Astrocyte (in vitro differentiated cells and primary cell): ENCODE measurements at regions not wholly inside any gene's neighbourhood (a gene's known extent, or its start where the extent isn't known, plus 50 kb on each side); places are given as distances from the start of the nearest gene placed in this dataset.

Experiments used
- DNase-seq: peaks from one replicate; pipeline ENCODE4 v3.0.0-alpha.2; 2010; ENCODE audit warnings: low read depth
- FAIRE-seq: peaks from 2 replicates; lab custom pipeline; 2011; peaks lifted over from hg19 to GRCh38; lab: Jason Lieb, UNC
- H2AFZ ChIP-seq: 2 replicates; pipeline ENCODE4 v1.6.0; 2012; ENCODE audit warnings: low read depth, low read length, inconsistent platforms
- H3K27ac ChIP-seq: 2 replicates; pipeline ENCODE4 v1.5.1; 2011; ENCODE audit warnings: low read depth, low read length, inconsistent platforms
- H3K27me3 ChIP-seq: 2 replicates; pipeline ENCODE4 v1.6.0; 2011; ENCODE audit warnings: low read length, inconsistent platforms; ENCODE audit not compliant: insufficient read depth
- H3K36me3 ChIP-seq: 2 replicates; pipeline ENCODE4 v1.5.1; 2011; ENCODE audit warnings: low read length, inconsistent platforms; ENCODE audit not compliant: insufficient read depth
- H3K4me1 ChIP-seq: 2 replicates; pipeline ENCODE4 v1.5.1; 2011; ENCODE audit warnings: low read length, inconsistent platforms; ENCODE audit not compliant: insufficient read depth
- H3K4me2 ChIP-seq: 2 replicates; pipeline ENCODE4 v1.6.0; 2012; ENCODE audit warnings: low read length, inconsistent platforms
- H3K4me3 ChIP-seq: 2 replicates; pipeline ENCODE4 v1.5.1; 2011; ENCODE audit warnings: low read depth, mild to moderate bottlenecking, low read length, inconsistent platforms; ENCODE audit not compliant: insufficient read depth
- H3K79me2 ChIP-seq: 2 replicates; pipeline ENCODE4 v1.6.0; 2012; ENCODE audit warnings: mild to moderate bottlenecking, low read length, inconsistent platforms; ENCODE audit not compliant: insufficient read depth
- H3K9ac ChIP-seq: 2 replicates; pipeline ENCODE4 v1.6.0; 2012; ENCODE audit warnings: mild to moderate bottlenecking, low read length, inconsistent platforms
- H3K9me3 ChIP-seq: 2 replicates; pipeline ENCODE4 v1.5.1; 2012; ENCODE audit warnings: low read depth, mild to moderate bottlenecking, low read length, inconsistent platforms; ENCODE audit not compliant: insufficient read depth
- H4K20me1 ChIP-seq: 2 replicates; pipeline ENCODE4 v1.6.0; 2012; ENCODE audit warnings: low read length, inconsistent platforms; ENCODE audit not compliant: insufficient read depth
- H3K27ac Mint-ChIP-seq: one replicate; pipeline ENCODE4 v1.8.0; 2021; ENCODE audit warnings: mild to moderate bottlenecking, mixed read lengths; ENCODE audit not compliant: unreplicated experiment
- H3K27me3 Mint-ChIP-seq: one replicate; pipeline ENCODE4 v1.8.0; 2021; ENCODE audit warnings: low read depth, mixed read lengths; ENCODE audit not compliant: unreplicated experiment
- H3K36me3 Mint-ChIP-seq: one replicate; pipeline ENCODE4 v1.8.0; 2021; ENCODE audit warnings: low read depth, mixed read lengths; ENCODE audit not compliant: unreplicated experiment
- H3K4me1 Mint-ChIP-seq: one replicate; pipeline ENCODE4 v1.8.0; 2021; ENCODE audit warnings: low read depth, mixed read lengths; ENCODE audit not compliant: unreplicated experiment
- H3K4me3 Mint-ChIP-seq: one replicate; pipeline ENCODE4 v1.8.0; 2021; ENCODE audit warnings: mild to moderate bottlenecking, moderate library complexity, mixed read lengths; ENCODE audit not compliant: unreplicated experiment
- H3K9me3 Mint-ChIP-seq: one replicate; pipeline ENCODE4 v1.8.0; 2021; ENCODE audit warnings: mild to moderate bottlenecking, mixed read lengths; ENCODE audit not compliant: unreplicated experiment
- CTCF ChIP-seq: IDR thresholded peaks from 2 replicates; pipeline ENCODE4 v1.5.1; 2011; ENCODE audit warnings: low read depth, mild to moderate bottlenecking, inconsistent platforms, low read length, moderate library complexity; ENCODE audit not compliant: insufficient read depth
- EZH2 ChIP-seq: IDR thresholded peaks from 2 replicates; pipeline ENCODE4 v1.6.1; 2012; ENCODE audit warnings: mild to moderate bottlenecking, low read length, inconsistent platforms; ENCODE audit not compliant: insufficient read depth

- Histone ChIP-seq H2AFZ (peak overlapping the region; percentile 3), H3K9ac (peak overlapping the region; percentile 32), H3K4me3 (peak overlapping the region; percentile 18), H3K27me3 (no peaks in the 10 kb centered on the region), H3K4me2 (peak overlapping the region; percentile 79), H3K79me2 (no peaks in the 10 kb centered on the region), H4K20me1 (no peaks in the 10 kb centered on the region), H3K9me3 (no peaks in the 10 kb centered on the region), H3K4me1 (peaks cover 12% of the 10 kb centered on the region), H3K36me3 (no peaks in the 10 kb centered on the region), H3K27ac (peak overlapping the region; percentile 47)
- TF ChIP-seq CTCF: no peak
- TF ChIP-seq EZH2: no peak
- Mint-ChIP-seq H3K4me3 (no peak overlapping the region), H3K27ac (no peak overlapping the region), H3K4me1 (no peaks in the 10 kb centered on the region), H3K9me3 (no peaks in the 10 kb centered on the region), H3K27me3 (no peaks in the 10 kb centered on the region), H3K36me3 (no peaks in the 10 kb centered on the region)
- FAIRE-seq (peak; percentile 49), DNase-seq (no peak)
Measured at GRCh38 chr4:137961051-137961438, 281.1 kb downstream of the SLC7A11 start.

GRCh38 chr4:137960371-137961050 lies 281.6 kb downstream of the SLC7A11 start:
- DNase-seq: peak; percentile 88
- Histone ChIP-seq H3K9me3 (no peaks in the 10 kb centered on the region), H3K4me3 (peak overlapping the region; percentile 18), H4K20me1 (no peaks in the 10 kb centered on the region), H3K4me2 (peak overlapping the region; percentile 79), H3K27me3 (no peaks in the 10 kb centered on the region), H3K4me1 (peaks cover 12% of the 10 kb centered on the region), H3K9ac (peak overlapping the region; percentile 32), H3K27ac (peak overlapping the region; percentile 47), H3K79me2 (no peaks in the 10 kb centered on the region), H3K36me3 (no peaks in the 10 kb centered on the region), H2AFZ (peak overlapping the region; percentile 3)
- Mint-ChIP-seq H3K9me3 (no peaks in the 10 kb centered on the region), H3K4me3 (no peak overlapping the region), H3K36me3 (no peaks in the 10 kb centered on the region), H3K27me3 (no peaks in the 10 kb centered on the region), H3K4me1 (no peaks in the 10 kb centered on the region), H3K27ac (no peak overlapping the region)
- peak; percentile 85 for FAIRE-seq
- TF ChIP-seq EZH2 (no peak), CTCF (no peak)

GRCh38 chr4:137957806-137958205 lies 284.3 kb downstream of the SLC7A11 start:
- Histone ChIP-seq H3K79me2 (no peaks in the 10 kb centered on the region), H4K20me1 (no peaks in the 10 kb centered on the region), H3K4me1 (peaks cover 12% of the 10 kb centered on the region), H3K36me3 (no peaks in the 10 kb centered on the region), H3K9ac (no peak overlapping the region), H3K4me2 (no peak overlapping the region), H3K27ac (no peak overlapping the region), H3K9me3 (no peaks in the 10 kb centered on the region), H3K27me3 (no peaks in the 10 kb centered on the region), H2AFZ (no peak overlapping the region), H3K4me3 (no peak overlapping the region)
- no peaks in the 10 kb centered on the region for H3K4me1 Mint-ChIP-seq
- no peaks in the 10 kb centered on the region for H3K9me3 Mint-ChIP-seq
- no peak overlapping the region for H3K27ac Mint-ChIP-seq
- H3K36me3 Mint-ChIP-seq: no peaks in the 10 kb centered on the region
- DNase-seq: no peak
- no peak for TF ChIP-seq CTCF
- no peak for TF ChIP-seq EZH2
- no peak overlapping the region for H3K4me3 Mint-ChIP-seq
- FAIRE-seq: no peak
- H3K27me3 Mint-ChIP-seq: no peaks in the 10 kb centered on the region
